Neural cell (in vitro differentiated cells): ENCODE measurements at regions not wholly inside any gene's neighbourhood (a gene's known extent, or its start where the extent isn't known, plus 50 kb on each side); places are given as distances from the start of the nearest gene placed in this dataset.

Source experiments
- H2AFZ ChIP-seq: fragments of 200-600, 300-800 bp; sonication (generic), shearing (Covaris generic); 2 replicates; pipeline ENCODE4 v1.6.0; 2014; ENCODE audit warnings: low read depth, mild to moderate bottlenecking, antibody characterized with exemption, low read length, moderate library complexity
- H3F3A ChIP-seq: fragments of 200-600 bp; shearing (Covaris generic); 2 replicates; pipeline ENCODE4 v1.6.1; 2016; ENCODE audit warnings: mild to moderate bottlenecking, moderate library complexity, mixed read lengths, antibody characterized with exemption, low read length; ENCODE audit not compliant: insufficient read depth, poor library complexity, severe bottlenecking
- H3K27ac ChIP-seq: fragments of 200-600, 300-800 bp; sonication (generic), shearing (Covaris generic); 2 replicates; pipeline ENCODE4 v1.5.1; 2014; ENCODE audit warnings: mild to moderate bottlenecking, low read length, moderate library complexity
- H3K27me3 ChIP-seq: fragments of 300-800, 200-600 bp; sonication (generic), shearing (Covaris generic); 2 replicates; pipeline ENCODE4 v1.6.0; 2014; ENCODE audit warnings: mild to moderate bottlenecking, low read depth, low read length, moderate library complexity; ENCODE audit not compliant: insufficient read depth
- H3K36me3 ChIP-seq: fragments of 300-800, 200-600 bp; sonication (generic), shearing (Covaris generic); 2 replicates; pipeline ENCODE4 v1.5.1; 2014; ENCODE audit warnings: mild to moderate bottlenecking, antibody characterized with exemption, low read length, moderate library complexity; ENCODE audit not compliant: insufficient read depth
- H3K4me2 ChIP-seq: fragments of 300-800, 200-600 bp; sonication (generic), shearing (Covaris generic); 2 replicates; pipeline ENCODE4 v1.6.0; 2014; ENCODE audit warnings: mild to moderate bottlenecking, low read length
- H3K4me3 ChIP-seq: fragments of 300-800, 200-600 bp; sonication (generic), shearing (Covaris generic); 2 replicates; pipeline ENCODE4 v1.5.1; 2014; ENCODE audit warnings: mild to moderate bottlenecking, low read length, moderate library complexity
- H3K79me2 ChIP-seq: fragments of 200-600 bp; shearing (Covaris generic); replicated peaks from 2 replicates; pipeline ENCODE4 v1.6.0; 2014; ENCODE audit warnings: mild to moderate bottlenecking, low read length, moderate library complexity; ENCODE audit not compliant: insufficient read depth
- H3K9ac ChIP-seq: fragments of 300-800, 200-600 bp; sonication (generic), shearing (Covaris generic); 2 replicates; pipeline ENCODE4 v1.6.1; 2016; ENCODE audit warnings: mild to moderate bottlenecking, low read length, mixed read lengths
- H3K9me2 ChIP-seq: fragments of 200-600 bp; shearing (Covaris generic); 2 replicates; pipeline ENCODE4 v1.6.1; 2016; ENCODE audit warnings: mild to moderate bottlenecking, low read length, mixed read lengths; ENCODE audit not compliant: insufficient read depth
- H3K9me3 ChIP-seq: fragments of 200-600, 300-800 bp; sonication (generic), shearing (Covaris generic); 2 replicates; pipeline ENCODE4 v1.6.1; 2016; ENCODE audit warnings: mild to moderate bottlenecking, mixed run types, low read length, moderate library complexity, mixed read lengths
- H4K20me1 ChIP-seq: fragments of 200-600 bp; shearing (Covaris generic); 2 replicates; pipeline ENCODE4 v1.6.1; 2016; ENCODE audit warnings: mild to moderate bottlenecking, mixed run types; ENCODE audit not compliant: insufficient read depth
- CTCF ChIP-seq: fragments of 450-650 bp; IDR thresholded peaks from 2 replicates; pipeline ENCODE4 v1.5.1; 2014; ENCODE audit warnings: antibody characterized with exemption, mild to moderate bottlenecking, moderate library complexity; ENCODE audit not compliant: poor library complexity, severe bottlenecking
- EP300 ChIP-seq: fragments of 450-650 bp; conservative IDR thresholded peaks from 2 replicates; pipeline ENCODE4 v1.6.1; 2014; ENCODE audit warnings: antibody characterized with exemption, mild to moderate bottlenecking, moderate library complexity; ENCODE audit not compliant: poor library complexity, severe bottlenecking
- EZH2 ChIP-seq: fragments of 200-600, 300-800 bp; shearing (Covaris generic), sonication (generic); IDR thresholded peaks from 2 replicates; pipeline ENCODE4 v1.6.1; 2014; ENCODE audit warnings: antibody characterized with exemption, low read length, borderline replicate concordance, mild to moderate bottlenecking; ENCODE audit not compliant: insufficient read depth, poor library complexity, severe bottlenecking
- MXI1 ChIP-seq: fragments of 450-650 bp; conservative IDR thresholded peaks from 2 replicates; pipeline ENCODE4 v1.6.1; 2014; ENCODE audit warnings: antibody characterized with exemption, mild to moderate bottlenecking; ENCODE audit not compliant: poor library complexity, severe bottlenecking
- POLR2AphosphoS5 ChIP-seq: IDR thresholded peaks from 2 replicates; pipeline ENCODE4 v1.6.1; 2012
- RAD21 ChIP-seq: fragments of 450-650 bp; conservative IDR thresholded peaks from 2 replicates; pipeline ENCODE4 v1.6.1; 2014; ENCODE audit warnings: antibody characterized with exemption, mild to moderate bottlenecking, moderate library complexity
- SMC3 ChIP-seq: fragments of 450-650 bp; conservative IDR thresholded peaks from 2 replicates; pipeline ENCODE4 v1.6.1; 2014; ENCODE audit warnings: antibody characterized with exemption, mild to moderate bottlenecking, moderate library complexity; ENCODE audit not compliant: poor library complexity
- TAF1 ChIP-seq: IDR thresholded peaks from 2 replicates; pipeline ENCODE4 v1.6.1; 2012; ENCODE audit warnings: low read depth
- TF ChIP-seq, protein P1 (sequence below): IDR thresholded peaks from 2 replicates; pipeline ENCODE4 v1.6.1; 2012; ENCODE audit warnings: borderline replicate concordance

DNA sequence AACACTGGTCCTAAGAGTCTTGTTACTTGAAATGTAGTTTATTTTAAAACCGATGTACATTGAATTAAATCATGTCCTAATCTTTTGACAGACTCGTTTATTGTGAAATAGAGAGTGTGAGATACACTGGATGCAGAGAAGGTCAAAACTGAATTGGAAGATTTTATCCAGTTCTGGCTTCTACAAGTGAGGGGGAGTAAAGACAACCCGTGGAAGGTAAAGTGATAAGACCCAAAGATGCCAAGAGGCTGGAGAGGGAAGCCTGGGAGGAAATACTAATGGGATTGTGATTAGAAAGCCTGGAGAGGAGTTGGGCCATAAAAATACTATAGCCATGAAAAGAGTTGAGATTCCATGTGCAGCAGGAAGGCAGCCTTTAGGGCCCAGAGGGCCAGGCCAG is 424.5 kb upstream of the NR3C2 start:
- Histone ChIP-seq H3K4me2 (no peak overlapping the region), H3K36me3 (no peaks in the 10 kb centered on the region), H2AFZ (no peak overlapping the region), H3F3A (no peaks in the 10 kb centered on the region), H3K4me3 (no peak overlapping the region), H4K20me1 (no peaks in the 10 kb centered on the region), H3K9ac (no peak overlapping the region), H3K27ac (no peak overlapping the region), H3K79me2 (no peaks in the 10 kb centered on the region), H3K9me2 (no peaks in the 10 kb centered on the region), H3K9me3 (no peaks in the 10 kb centered on the region), H3K27me3 (no peaks in the 10 kb centered on the region)
- TF ChIP-seq CTCF (no peak), EZH2 (no peak)

GRCh38 chr4:148857973-148858534 is 415.8 kb upstream of the NR3C2 start:
- no peak for TF ChIP-seq EZH2
- no peak for TF ChIP-seq MXI1
- no peak for TF ChIP-seq SMC3
- TF ChIP-seq RAD21: no peak
- no peak for TF ChIP-seq TAF1
- no peak for TF ChIP-seq POLR2AphosphoS5
- TF ChIP-seq CTCF: no peak
- TF ChIP-seq, protein P1, sequence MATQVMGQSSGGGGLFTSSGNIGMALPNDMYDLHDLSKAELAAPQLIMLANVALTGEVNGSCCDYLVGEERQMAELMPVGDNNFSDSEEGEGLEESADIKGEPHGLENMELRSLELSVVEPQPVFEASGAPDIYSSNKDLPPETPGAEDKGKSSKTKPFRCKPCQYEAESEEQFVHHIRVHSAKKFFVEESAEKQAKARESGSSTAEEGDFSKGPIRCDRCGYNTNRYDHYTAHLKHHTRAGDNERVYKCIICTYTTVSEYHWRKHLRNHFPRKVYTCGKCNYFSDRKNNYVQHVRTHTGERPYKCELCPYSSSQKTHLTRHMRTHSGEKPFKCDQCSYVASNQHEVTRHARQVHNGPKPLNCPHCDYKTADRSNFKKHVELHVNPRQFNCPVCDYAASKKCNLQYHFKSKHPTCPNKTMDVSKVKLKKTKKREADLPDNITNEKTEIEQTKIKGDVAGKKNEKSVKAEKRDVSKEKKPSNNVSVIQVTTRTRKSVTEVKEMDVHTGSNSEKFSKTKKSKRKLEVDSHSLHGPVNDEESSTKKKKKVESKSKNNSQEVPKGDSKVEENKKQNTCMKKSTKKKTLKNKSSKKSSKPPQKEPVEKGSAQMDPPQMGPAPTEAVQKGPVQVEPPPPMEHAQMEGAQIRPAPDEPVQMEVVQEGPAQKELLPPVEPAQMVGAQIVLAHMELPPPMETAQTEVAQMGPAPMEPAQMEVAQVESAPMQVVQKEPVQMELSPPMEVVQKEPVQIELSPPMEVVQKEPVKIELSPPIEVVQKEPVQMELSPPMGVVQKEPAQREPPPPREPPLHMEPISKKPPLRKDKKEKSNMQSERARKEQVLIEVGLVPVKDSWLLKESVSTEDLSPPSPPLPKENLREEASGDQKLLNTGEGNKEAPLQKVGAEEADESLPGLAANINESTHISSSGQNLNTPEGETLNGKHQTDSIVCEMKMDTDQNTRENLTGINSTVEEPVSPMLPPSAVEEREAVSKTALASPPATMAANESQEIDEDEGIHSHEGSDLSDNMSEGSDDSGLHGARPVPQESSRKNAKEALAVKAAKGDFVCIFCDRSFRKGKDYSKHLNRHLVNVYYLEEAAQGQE: no peak
- TF ChIP-seq EP300: no peak
- Histone ChIP-seq H3K9me3 (no peaks in the 10 kb centered on the region), H3K4me2 (no peak overlapping the region), H3K4me3 (no peak overlapping the region), H3K36me3 (no peaks in the 10 kb centered on the region), H3K27me3 (no peaks in the 10 kb centered on the region), H3K9ac (no peak overlapping the region), H3K27ac (no peak overlapping the region), H3F3A (no peaks in the 10 kb centered on the region), H2AFZ (no peak overlapping the region), H3K9me2 (no peaks in the 10 kb centered on the region), H3K79me2 (no peaks in the 10 kb centered on the region), H4K20me1 (no peaks in the 10 kb centered on the region)
